PC-3 (cell line): ENCODE measurements at regions not wholly inside any gene's neighbourhood (a gene's known extent, or its start where the extent isn't known, plus 50 kb on each side); places are given as distances from the start of the nearest gene placed in this dataset.

Experiments
- ATAC-seq: fragments of 200-7000 bp; cut with Tn5 transposase; 2 replicates; pipeline ENCODE4 v1.9.1; 2020; ENCODE audit warnings: mild to moderate bottlenecking, moderate library complexity
- BruUV-seq: library from RNA; stranded (reverse); fragments of 400-500 nt; replicated peaks from 2 replicates; lab custom pipeline; 2021; lab: Mats Ljungman, UMichigan
- CTCF ChIA-PET: fragments of 300-600 bp; sonication (Branson Sonifier 250); formaldehyde crosslinking; loops from one replicate; lab custom pipeline; 2022; ENCODE audit warnings: antibody characterized with exemption; lab: Charles Lee
- POLR2A ChIA-PET: fragments of 300-600 bp; sonication (Branson Sonifier 250); formaldehyde crosslinking; loops from one replicate; lab custom pipeline; 2022; ENCODE audit warnings: antibody characterized with exemption; ENCODE audit not compliant: unreplicated experiment; lab: Charles Lee
- DNase-seq: peaks from one replicate; pipeline ENCODE4 v3.0.0-alpha.2; 2015
- H2AFZ ChIP-seq: fragments of 300-600 bp; sonication (generic); 2 replicates; pipeline ENCODE4 v1.6.0; 2016; ENCODE audit warnings: antibody characterized with exemption, low read length
- H3F3A ChIP-seq: fragments of 300-600 bp; sonication (generic); one replicate; pipeline ENCODE4 v1.6.0; 2017; ENCODE audit warnings: antibody characterized with exemption, low read length, control low read depth, mild to moderate bottlenecking; ENCODE audit not compliant: unreplicated experiment
- H3K27ac ChIP-seq: fragments of 300-600 bp; sonication (generic); 2 replicates; pipeline ENCODE4 v1.5.1; 2016; ENCODE audit warnings: mild to moderate bottlenecking, low read length
- H3K27me3 ChIP-seq: fragments of 300-600 bp; sonication (generic); 2 replicates; pipeline ENCODE4 v1.6.1; 2016; ENCODE audit warnings: low read length, mixed read lengths
- H3K36me3 ChIP-seq: fragments of 300-600 bp; sonication (generic); 2 replicates; pipeline ENCODE4 v1.6.1; 2016; ENCODE audit warnings: low read depth, mixed run types, low read length, mixed read lengths
- H3K4me1 ChIP-seq: fragments of 300-600 bp; sonication (generic); 2 replicates; pipeline ENCODE4 v1.5.1; 2016; ENCODE audit warnings: low read length; ENCODE audit not compliant: insufficient read depth
- H3K4me2 ChIP-seq: fragments of 300-600 bp; sonication (generic); 2 replicates; pipeline ENCODE4 v1.6.0; 2016; ENCODE audit warnings: low read length
- H3K4me3 ChIP-seq: fragments of 300-600 bp; sonication (generic); 2 replicates; pipeline ENCODE4 v1.5.1; 2016; ENCODE audit warnings: mild to moderate bottlenecking, low read length, mixed read lengths
- H3K79me2 ChIP-seq: fragments of 300-600 bp; sonication (generic); 2 replicates; pipeline ENCODE4 v1.6.1; 2017; ENCODE audit warnings: low read length, mixed read lengths
- H3K9ac ChIP-seq: fragments of 300-600 bp; sonication (generic); 2 replicates; pipeline ENCODE4 v1.6.0; 2016; ENCODE audit warnings: mild to moderate bottlenecking, low read length
- H3K9me2 ChIP-seq: fragments of 300-600 bp; sonication (generic); replicated peaks from 2 replicates; pipeline ENCODE4 v1.6.1; 2016; ENCODE audit warnings: mixed run types, low read length, mixed read lengths
- H3K9me3 ChIP-seq: fragments of 300-600 bp; sonication (generic); 2 replicates; pipeline ENCODE4 v1.6.1; 2016; ENCODE audit warnings: low read length, mixed read lengths
- H4K20me1 ChIP-seq: fragments of 300-600 bp; sonication (generic); 2 replicates; pipeline ENCODE4 v1.6.1; 2016; ENCODE audit warnings: low read length, mixed read lengths
- EZH2 ChIP-seq: fragments of 300-600 bp; sonication (generic); IDR thresholded peaks from one replicate; pipeline ENCODE4 v1.6.1; 2017; ENCODE audit warnings: antibody characterized with exemption, mild to moderate bottlenecking, low read length; ENCODE audit not compliant: unreplicated experiment
- EZH2phosphoT487 ChIP-seq: fragments of 300-600 bp; sonication (generic); IDR thresholded peaks from 2 replicates; pipeline ENCODE4 v1.6.1; 2018; ENCODE audit warnings: mild to moderate bottlenecking, antibody characterized with exemption, low read length, borderline replicate concordance
- intact Hi-C: fragments of 100-400 bp; cut with micrococcal nuclease; formaldehyde crosslinking; loops from 2 replicates; pipeline ENCODE4 v1.9.0; 2023
- TF ChIP-seq, protein P1 (sequence below): fragments of 300-600 bp; sonication (generic); conservative IDR thresholded peaks from 2 replicates; pipeline ENCODE4 v1.5.1; 2017; ENCODE audit warnings: antibody characterized with exemption, low read depth, mild to moderate bottlenecking, low read length

DNA sequence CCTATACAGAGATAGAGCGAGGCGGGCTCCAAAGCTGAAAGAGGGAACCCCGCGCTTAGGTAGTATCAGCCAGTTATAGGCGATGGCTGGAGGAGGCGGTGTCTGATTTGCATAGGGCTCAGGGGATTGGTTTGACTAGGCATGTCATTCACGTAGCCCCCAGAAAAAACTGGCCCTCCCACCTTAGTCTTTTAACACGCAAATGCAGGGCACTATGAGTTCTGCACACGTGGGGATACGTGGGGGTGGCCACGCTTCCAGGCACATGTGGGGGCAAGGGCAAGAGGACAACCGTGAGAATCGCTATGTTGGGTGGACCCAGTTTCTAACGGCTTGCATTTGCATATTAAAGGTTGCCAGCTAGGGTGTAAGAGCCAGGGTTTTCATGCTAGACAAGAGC, 56.7 kb upstream of the MSTN start:
- no peak overlapping the region for H3K4me2 ChIP-seq
- no peaks in the 10 kb centered on the region for H3K27me3 ChIP-seq
- H3K9me3 ChIP-seq = no peaks in the 10 kb centered on the region
- no TSS peak for BruUV-seq
- H4K20me1 ChIP-seq = no peaks in the 10 kb centered on the region
- H3F3A ChIP-seq = no peaks in the 10 kb centered on the region
- ChIA-PET POLR2A (no interaction called here), CTCF (no interaction called here)
- DNase-seq (no peak), ATAC-seq (no peak)
- no peak overlapping the region for H2AFZ ChIP-seq
- intact Hi-C loops = no loop called here
- no peaks in the 10 kb centered on the region for H3K36me3 ChIP-seq
- no peak overlapping the region for H3K4me3 ChIP-seq
- no peaks in the 10 kb centered on the region for H3K9me2 ChIP-seq
- no peak overlapping the region for H3K27ac ChIP-seq
- no peak overlapping the region for H3K9ac ChIP-seq
- TF ChIP-seq, protein P1, sequence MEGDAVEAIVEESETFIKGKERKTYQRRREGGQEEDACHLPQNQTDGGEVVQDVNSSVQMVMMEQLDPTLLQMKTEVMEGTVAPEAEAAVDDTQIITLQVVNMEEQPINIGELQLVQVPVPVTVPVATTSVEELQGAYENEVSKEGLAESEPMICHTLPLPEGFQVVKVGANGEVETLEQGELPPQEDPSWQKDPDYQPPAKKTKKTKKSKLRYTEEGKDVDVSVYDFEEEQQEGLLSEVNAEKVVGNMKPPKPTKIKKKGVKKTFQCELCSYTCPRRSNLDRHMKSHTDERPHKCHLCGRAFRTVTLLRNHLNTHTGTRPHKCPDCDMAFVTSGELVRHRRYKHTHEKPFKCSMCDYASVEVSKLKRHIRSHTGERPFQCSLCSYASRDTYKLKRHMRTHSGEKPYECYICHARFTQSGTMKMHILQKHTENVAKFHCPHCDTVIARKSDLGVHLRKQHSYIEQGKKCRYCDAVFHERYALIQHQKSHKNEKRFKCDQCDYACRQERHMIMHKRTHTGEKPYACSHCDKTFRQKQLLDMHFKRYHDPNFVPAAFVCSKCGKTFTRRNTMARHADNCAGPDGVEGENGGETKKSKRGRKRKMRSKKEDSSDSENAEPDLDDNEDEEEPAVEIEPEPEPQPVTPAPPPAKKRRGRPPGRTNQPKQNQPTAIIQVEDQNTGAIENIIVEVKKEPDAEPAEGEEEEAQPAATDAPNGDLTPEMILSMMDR = no peak
- no peak for TF ChIP-seq EZH2
- H3K79me2 ChIP-seq = no peaks in the 10 kb centered on the region
- H3K4me1 ChIP-seq = no peaks in the 10 kb centered on the region

DNA sequence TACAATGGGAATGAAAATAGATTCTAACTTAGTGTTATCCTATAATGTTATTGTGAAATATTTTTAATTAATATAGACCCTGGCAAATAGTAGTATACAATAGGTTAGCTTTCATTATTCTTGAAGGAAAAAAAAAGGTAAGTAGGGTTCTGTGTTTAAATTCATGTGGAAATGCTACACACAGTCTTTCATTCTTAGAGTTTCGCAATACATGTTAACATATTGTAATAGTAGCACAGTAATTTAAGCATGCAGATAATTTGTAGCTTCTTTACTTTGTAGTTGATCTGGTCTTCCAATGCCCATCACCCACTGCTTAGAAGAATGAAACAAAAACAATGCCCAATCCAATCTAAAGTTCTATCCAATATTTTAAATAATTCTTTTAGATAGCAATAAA, 54.8 kb upstream of the MSTN start:
- CTCF ChIA-PET = no interaction called here

DNA sequence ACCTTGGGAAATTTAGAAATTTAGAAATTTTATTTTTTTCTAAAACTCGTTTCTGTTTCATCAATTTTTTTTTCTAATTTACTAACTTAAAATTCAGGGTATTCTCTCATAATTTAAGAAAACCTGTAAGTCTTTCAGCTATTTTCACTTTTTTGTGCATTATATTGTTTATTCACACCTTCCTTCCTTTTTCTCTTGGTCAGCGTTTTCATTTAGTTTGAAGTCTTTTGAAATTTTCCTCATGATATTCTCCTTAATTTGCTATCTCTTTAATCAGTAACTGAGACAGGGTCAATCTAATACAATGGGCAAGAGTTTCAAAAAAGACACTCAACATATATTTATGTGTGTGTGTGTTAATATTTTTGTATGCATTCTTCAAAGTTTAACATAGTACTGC, 50.5 kb upstream of the MSTN start:
- BruUV-seq = no TSS peak
- POLR2A ChIA-PET = interaction anchor here (0.5 kb wide), 1 partner anchor 196 kb away, joined by 3 read pairs; no protein-coding TSS in a partner anchor
- H3K4me2 ChIP-seq = no peak overlapping the region
- no peaks in the 10 kb centered on the region for H3K36me3 ChIP-seq
- H3K9ac ChIP-seq = no peak overlapping the region
- H3K4me1 ChIP-seq = no peaks in the 10 kb centered on the region
- no peaks in the 10 kb centered on the region for H4K20me1 ChIP-seq
- H3K4me3 ChIP-seq = no peak overlapping the region
- CTCF ChIA-PET = no interaction called here
- H3K9me2 ChIP-seq = no peaks in the 10 kb centered on the region
- H3K27me3 ChIP-seq = no peaks in the 10 kb centered on the region
- no peak for TF ChIP-seq EZH2
- TF ChIP-seq, protein P1 = no peak
- TF ChIP-seq EZH2phosphoT487 = no peak
- no peak for ATAC-seq
- DNase-seq = no peak
- H3K79me2 ChIP-seq = no peaks in the 10 kb centered on the region
- H3F3A ChIP-seq = no peaks in the 10 kb centered on the region
- H3K9me3 ChIP-seq = no peaks in the 10 kb centered on the region
- H3K27ac ChIP-seq = no peak overlapping the region
- intact Hi-C loops = no loop called here
- no peak overlapping the region for H2AFZ ChIP-seq

More for the DNA sequence above, 54.8 kb upstream of the MSTN start:
- no peak for TF ChIP-seq EZH2phosphoT487
- no peak for TF ChIP-seq EZH2
- TF ChIP-seq, protein P1 = no peak
- H4K20me1 ChIP-seq = no peaks in the 10 kb centered on the region
- BruUV-seq = no TSS peak
- no peak overlapping the region for H3K4me2 ChIP-seq
- H3K4me1 ChIP-seq = no peaks in the 10 kb centered on the region
- H3F3A ChIP-seq = no peaks in the 10 kb centered on the region
- H3K36me3 ChIP-seq = no peaks in the 10 kb centered on the region
- H3K27ac ChIP-seq = no peak overlapping the region
- intact Hi-C loops = no loop called here
- no peaks in the 10 kb centered on the region for H3K79me2 ChIP-seq
- H3K9me3 ChIP-seq = no peaks in the 10 kb centered on the region
- H3K4me3 ChIP-seq = no peak overlapping the region
- no peaks in the 10 kb centered on the region for H3K9me2 ChIP-seq
- POLR2A ChIA-PET = no interaction called here
- H3K27me3 ChIP-seq = no peaks in the 10 kb centered on the region
- H3K9ac ChIP-seq = no peak overlapping the region
- no peak for DNase-seq
- H2AFZ ChIP-seq = no peak overlapping the region
- ATAC-seq = no peak
